HepG2 (cell line): ENCODE measurements at regions not wholly inside any gene's neighbourhood (a gene's known extent, or its start where the extent isn't known, plus 50 kb on each side); places are given as distances from the start of the nearest gene placed in this dataset.

Source experiments
- ATAC-seq: fragments of 200-7000 bp; cut with Tn5 transposase; 3 replicates; pipeline ENCODE4 v1.9.1; 2020; ENCODE audit warnings: mild to moderate bottlenecking, moderate library complexity
- BruUV-seq: library from RNA; stranded (reverse); fragments of 400-500 nt; replicated peaks from 2 replicates; lab custom pipeline; 2021; lab: Mats Ljungman, UMichigan
- CTCF ChIA-PET: fragments of 300-600 bp; formaldehyde crosslinking; extraction: SDS; loops from one replicate; lab custom pipeline; 2021; ENCODE audit warnings: low total read pairs, inconsistent platforms, low intra/inter-chr PET ratio; lab: Yijun Ruan, JAX
- POLR2A ChIA-PET: fragments of 350-600 bp; sonication (Branson Sonifier 250); formaldehyde crosslinking; loops from one replicate; lab custom pipeline; 2020; ENCODE audit warnings: antibody characterized with exemption, inconsistent platforms; lab: Yijun Ruan, JAX
- DNase-seq: peaks from one replicate; pipeline ENCODE4 v3.0.0-alpha.2; 2015; ENCODE audit warnings: low spot score
- FAIRE-seq: peaks from 3 replicates; lab custom pipeline; 2011; peaks lifted over from hg19 to GRCh38; lab: Jason Lieb, UNC
- H2AFZ ChIP-seq: one replicate; pipeline ENCODE4 v1.6.1; 2011; ENCODE audit warnings: low read length, inconsistent platforms
- H3K27ac ChIP-seq: fragments of 300-600 bp; 3 replicates; pipeline ENCODE4 v1.8.0; 2011; ENCODE audit warnings: mixed run types, mild to moderate bottlenecking, mixed read lengths, low read length, inconsistent platforms; ENCODE audit not compliant: insufficient read depth; ENCODE audit errors: extremely low read length
- H3K27me3 ChIP-seq, 2 experiments: fragments of 200-600 bp in 1 of 2; 2 replicates in 1 of 2; 3 replicates in 1 of 2; pipeline versions ENCODE4 v1.6.0 to v1.8.0; 2011; ENCODE audit warnings: low read length in 2 of 2, mild to moderate bottlenecking in 2 of 2, moderate library complexity in 2 of 2, inconsistent platforms in 1 of 2; ENCODE audit not compliant: insufficient read depth in 2 of 2, control insufficient read depth in 1 of 2
- H3K36me3 ChIP-seq, 2 experiments: fragments of 200-600 bp in 1 of 2; replicated peaks in 1 of 2; 2 replicates in 1 of 2; 3 replicates in 1 of 2; pipeline versions ENCODE4 v1.5.1 to v1.8.0; 2011; ENCODE audit warnings: low read length in 2 of 2, inconsistent platforms in 1 of 2; ENCODE audit not compliant: insufficient read depth in 2 of 2, control insufficient read depth in 1 of 2
- H3K4me1 ChIP-seq: 2 replicates; pipeline ENCODE4 v1.5.1; 2012; ENCODE audit warnings: low read length, inconsistent platforms; ENCODE audit not compliant: insufficient read depth
- H3K4me2 ChIP-seq: 2 replicates; pipeline ENCODE4 v1.6.0; 2011; ENCODE audit warnings: low read depth, low read length, inconsistent platforms
- H3K4me3 ChIP-seq, 3 experiments: fragments of 200-600 bp in 1 of 3; sonication (generic), shearing (Covaris generic) in 1 of 3; replicated peaks in 1 of 3; 2 replicates each; pipeline ENCODE4 v1.5.1; 2011 to 2016; ENCODE audit warnings: low read length in 3 of 3, inconsistent platforms in 2 of 3, low read depth in 2 of 3, mild to moderate bottlenecking in 2 of 3, control low read depth in 1 of 3, mixed read lengths in 1 of 3; ENCODE audit not compliant: insufficient read depth in 1 of 3
- H3K79me2 ChIP-seq: one replicate; pipeline ENCODE4 v1.6.1; 2011; ENCODE audit warnings: low read length, inconsistent platforms; ENCODE audit not compliant: insufficient read depth
- H3K9ac ChIP-seq: 2 replicates; pipeline ENCODE4 v1.6.0; 2011; ENCODE audit warnings: mild to moderate bottlenecking, low read depth, low read length, inconsistent platforms; ENCODE audit not compliant: insufficient read depth
- H3K9me3 ChIP-seq: 2 replicates; pipeline ENCODE4 v1.5.1; 2012; ENCODE audit warnings: mild to moderate bottlenecking, low read length
- H4K20me1 ChIP-seq: 2 replicates; pipeline ENCODE4 v1.6.0; 2011; ENCODE audit warnings: inconsistent platforms, mild to moderate bottlenecking, low read length, moderate library complexity; ENCODE audit not compliant: insufficient read depth
- FOXO4 ChIP-seq: sonication (generic); formaldehyde crosslinking; conservative IDR thresholded peaks from 2 replicates; pipeline ENCODE4 v1.8.1; 2023; ENCODE audit warnings: missing genetic modification reagents
- GMEB1 ChIP-seq: sonication (generic); formaldehyde crosslinking; IDR thresholded peaks from 2 replicates; pipeline ENCODE4 v1.5.1; 2020; ENCODE audit warnings: missing genetic modification reagents, mild to moderate bottlenecking, borderline replicate concordance
- HCFC1 ChIP-seq: fragments of 150-350 bp; IDR thresholded peaks from 2 replicates; pipeline ENCODE4 v1.6.1; 2014; ENCODE audit warnings: low read depth, low read length
- NFATC3 ChIP-seq: sonication (generic); formaldehyde crosslinking; IDR thresholded peaks from 2 replicates; pipeline ENCODE4 v1.5.1; 2020; ENCODE audit warnings: mild to moderate bottlenecking, missing genetic modification reagents
- PAWR ChIP-seq: sonication (generic); formaldehyde crosslinking; IDR thresholded peaks from 2 replicates; pipeline ENCODE4 v1.4.0; 2020; ENCODE audit warnings: missing genetic modification reagents, mild to moderate bottlenecking, borderline replicate concordance
- SRSF4 ChIP-seq: fragments of 200-400 bp; formaldehyde crosslinking; IDR thresholded peaks from one replicate; pipeline ENCODE4 v1.6.1; 2018; ENCODE audit warnings: mild to moderate bottlenecking, low read depth, low read length, moderate library complexity; ENCODE audit not compliant: poor library complexity, severe bottlenecking
- TBL1XR1 ChIP-seq: fragments of 150-350 bp; IDR thresholded peaks from 2 replicates; pipeline ENCODE4 v1.6.1; 2014; ENCODE audit warnings: borderline replicate concordance, low read length; ENCODE audit not compliant: partially characterized antibody
- ZNF292 ChIP-seq: sonication (generic); formaldehyde crosslinking; IDR thresholded peaks from 2 replicates; pipeline ENCODE4 v1.8.1; 2022; ENCODE audit warnings: mild to moderate bottlenecking, low read depth, missing genetic modification reagents, borderline replicate concordance
- ZNF530 ChIP-seq: sonication (generic); formaldehyde crosslinking; IDR thresholded peaks from 2 replicates; pipeline ENCODE4 v1.5.0; 2020; ENCODE audit warnings: low read depth, mild to moderate bottlenecking, missing genetic modification reagents
- ZNF703 ChIP-seq: sonication (generic); formaldehyde crosslinking; IDR thresholded peaks from 2 replicates; pipeline ENCODE4 v1.5.1; 2020; ENCODE audit warnings: missing genetic modification reagents, mild to moderate bottlenecking, moderate library complexity, borderline replicate concordance
- WGBS: methylation state at CpG from one replicate; pipeline ENCODE4 v1.1.6; 2017; ENCODE audit warnings: low lambda C conversion rate; 5-methylcytosine and 5-hydroxymethylcytosine counted together
- in situ Hi-C: cut with HindIII; loops from 2 replicates; pipeline ENCODE4 v1.10.0; 2017; ENCODE audit warnings: low pct_unique_long_range_greater_than_20kb; ENCODE audit not compliant: extremely low pct_ligation_motif_present
- intact Hi-C: fragments of 100-400 bp; cut with micrococcal nuclease; formaldehyde crosslinking; loops from one replicate; pipeline ENCODE4 v1.10.0; 2022; ENCODE audit not compliant: unreplicated experiment
- TF ChIP-seq, protein P1 (sequence below), 2 experiments: IDR thresholded peaks; 2 replicates each; pipeline ENCODE4 v1.6.1; 2011 to 2012; ENCODE audit warnings: low read length in 2 of 2, borderline replicate concordance in 1 of 2, low read depth in 1 of 2, mild to moderate bottlenecking in 1 of 2, moderate library complexity in 1 of 2
- TF ChIP-seq, protein P2 (sequence below): sonication (generic); formaldehyde crosslinking; IDR thresholded peaks from 2 replicates; pipeline ENCODE4 v1.5.0; 2020; ENCODE audit warnings: mild to moderate bottlenecking, missing genetic modification reagents, borderline replicate concordance

GRCh38 chr11:25537393-25537792, 794.5 kb upstream of the ANO3 start (continued):
- TF ChIP-seq, protein P1, sequence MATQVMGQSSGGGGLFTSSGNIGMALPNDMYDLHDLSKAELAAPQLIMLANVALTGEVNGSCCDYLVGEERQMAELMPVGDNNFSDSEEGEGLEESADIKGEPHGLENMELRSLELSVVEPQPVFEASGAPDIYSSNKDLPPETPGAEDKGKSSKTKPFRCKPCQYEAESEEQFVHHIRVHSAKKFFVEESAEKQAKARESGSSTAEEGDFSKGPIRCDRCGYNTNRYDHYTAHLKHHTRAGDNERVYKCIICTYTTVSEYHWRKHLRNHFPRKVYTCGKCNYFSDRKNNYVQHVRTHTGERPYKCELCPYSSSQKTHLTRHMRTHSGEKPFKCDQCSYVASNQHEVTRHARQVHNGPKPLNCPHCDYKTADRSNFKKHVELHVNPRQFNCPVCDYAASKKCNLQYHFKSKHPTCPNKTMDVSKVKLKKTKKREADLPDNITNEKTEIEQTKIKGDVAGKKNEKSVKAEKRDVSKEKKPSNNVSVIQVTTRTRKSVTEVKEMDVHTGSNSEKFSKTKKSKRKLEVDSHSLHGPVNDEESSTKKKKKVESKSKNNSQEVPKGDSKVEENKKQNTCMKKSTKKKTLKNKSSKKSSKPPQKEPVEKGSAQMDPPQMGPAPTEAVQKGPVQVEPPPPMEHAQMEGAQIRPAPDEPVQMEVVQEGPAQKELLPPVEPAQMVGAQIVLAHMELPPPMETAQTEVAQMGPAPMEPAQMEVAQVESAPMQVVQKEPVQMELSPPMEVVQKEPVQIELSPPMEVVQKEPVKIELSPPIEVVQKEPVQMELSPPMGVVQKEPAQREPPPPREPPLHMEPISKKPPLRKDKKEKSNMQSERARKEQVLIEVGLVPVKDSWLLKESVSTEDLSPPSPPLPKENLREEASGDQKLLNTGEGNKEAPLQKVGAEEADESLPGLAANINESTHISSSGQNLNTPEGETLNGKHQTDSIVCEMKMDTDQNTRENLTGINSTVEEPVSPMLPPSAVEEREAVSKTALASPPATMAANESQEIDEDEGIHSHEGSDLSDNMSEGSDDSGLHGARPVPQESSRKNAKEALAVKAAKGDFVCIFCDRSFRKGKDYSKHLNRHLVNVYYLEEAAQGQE (IDR thresholded peaks at IDR 0.05; ENCODE audit: borderline replicate concordance in 1 of 2, low read depth in 1 of 2, low read length in 2 of 2): no peak
- TF ChIP-seq SRSF4 (no peak), ZNF703 (CRISPR knock-in tag) (no peak), NFATC3 (CRISPR knock-in tag) (no peak)

- CTCF ChIA-PET: no interaction called here
- no peaks in the 10 kb centered on the region for H3K79me2 ChIP-seq
- DNase-seq: no peak
- no peak overlapping the region for H3K27ac ChIP-seq
- no peak for ATAC-seq
- no peaks in the 10 kb centered on the region for H3K36me3 ChIP-seq
- H3K9me3 ChIP-seq: no peaks in the 10 kb centered on the region
- FAIRE-seq: no peak
- no peaks in the 10 kb centered on the region for H3K27me3 ChIP-seq
- no peaks in the 10 kb centered on the region for H4K20me1 ChIP-seq
- intact Hi-C loops (no loop called here), in situ Hi-C loops (no loop called here)
- H3K9ac ChIP-seq: no peak overlapping the region
- no peaks in the 10 kb centered on the region for H3K4me1 ChIP-seq
- WGBS: 23% methylated on average over 2 of the region's 2 CpGs
- no peak overlapping the region for H2AFZ ChIP-seq
- no peak overlapping the region for H3K4me2 ChIP-seq
- POLR2A ChIA-PET: no interaction called here
- no peak overlapping the region for H3K4me3 ChIP-seq
- no TSS peak for BruUV-seq
- TF ChIP-seq GMEB1 (CRISPR knock-in tag): no peak
- TF ChIP-seq PAWR (CRISPR knock-in tag): no peak
- TF ChIP-seq HCFC1: no peak
- TF ChIP-seq FOXO4 (CRISPR knock-in tag): no peak
- no peak for TF ChIP-seq ZNF530
- TF ChIP-seq TBL1XR1: no peak
- TF ChIP-seq ZNF292 (CRISPR knock-in tag): no peak
- TF ChIP-seq, protein P2, sequence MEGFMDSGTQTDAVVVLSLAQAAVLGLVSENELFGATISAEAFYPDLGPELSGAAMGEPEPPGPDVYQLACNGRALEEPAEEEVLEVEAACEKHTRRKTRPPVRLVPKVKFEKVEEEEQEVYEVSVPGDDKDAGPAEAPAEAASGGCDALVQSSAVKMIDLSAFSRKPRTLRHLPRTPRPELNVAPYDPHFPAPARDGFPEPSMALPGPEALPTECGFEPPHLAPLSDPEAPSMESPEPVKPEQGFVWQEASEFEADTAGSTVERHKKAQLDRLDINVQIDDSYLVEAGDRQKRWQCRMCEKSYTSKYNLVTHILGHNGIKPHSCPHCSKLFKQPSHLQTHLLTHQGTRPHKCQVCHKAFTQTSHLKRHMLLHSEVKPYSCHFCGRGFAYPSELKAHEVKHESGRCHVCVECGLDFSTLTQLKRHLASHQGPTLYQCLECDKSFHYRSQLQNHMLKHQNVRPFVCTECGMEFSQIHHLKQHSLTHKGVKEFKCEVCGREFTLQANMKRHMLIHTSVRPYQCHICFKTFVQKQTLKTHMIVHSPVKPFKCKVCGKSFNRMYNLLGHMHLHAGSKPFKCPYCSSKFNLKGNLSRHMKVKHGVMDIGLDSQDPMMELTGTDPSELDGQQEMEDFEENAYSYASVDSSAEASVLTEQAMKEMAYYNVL: no peak
These were observed 784.6 kb upstream of the ANO3 start for GRCh38 chr11:25547292-25547691.
